NCI-H1048 (cell line): ENCODE measurements at regions not wholly inside any gene's neighbourhood (a gene's known extent, or its start where the extent isn't known, plus 50 kb on each side); places are given as distances from the start of the nearest gene placed in this dataset.

ENCODE experiments used
- DNase-seq: peaks from one replicate; lab custom pipeline; 2025; lab: John Stamatoyannopoulos, UW

DNA sequence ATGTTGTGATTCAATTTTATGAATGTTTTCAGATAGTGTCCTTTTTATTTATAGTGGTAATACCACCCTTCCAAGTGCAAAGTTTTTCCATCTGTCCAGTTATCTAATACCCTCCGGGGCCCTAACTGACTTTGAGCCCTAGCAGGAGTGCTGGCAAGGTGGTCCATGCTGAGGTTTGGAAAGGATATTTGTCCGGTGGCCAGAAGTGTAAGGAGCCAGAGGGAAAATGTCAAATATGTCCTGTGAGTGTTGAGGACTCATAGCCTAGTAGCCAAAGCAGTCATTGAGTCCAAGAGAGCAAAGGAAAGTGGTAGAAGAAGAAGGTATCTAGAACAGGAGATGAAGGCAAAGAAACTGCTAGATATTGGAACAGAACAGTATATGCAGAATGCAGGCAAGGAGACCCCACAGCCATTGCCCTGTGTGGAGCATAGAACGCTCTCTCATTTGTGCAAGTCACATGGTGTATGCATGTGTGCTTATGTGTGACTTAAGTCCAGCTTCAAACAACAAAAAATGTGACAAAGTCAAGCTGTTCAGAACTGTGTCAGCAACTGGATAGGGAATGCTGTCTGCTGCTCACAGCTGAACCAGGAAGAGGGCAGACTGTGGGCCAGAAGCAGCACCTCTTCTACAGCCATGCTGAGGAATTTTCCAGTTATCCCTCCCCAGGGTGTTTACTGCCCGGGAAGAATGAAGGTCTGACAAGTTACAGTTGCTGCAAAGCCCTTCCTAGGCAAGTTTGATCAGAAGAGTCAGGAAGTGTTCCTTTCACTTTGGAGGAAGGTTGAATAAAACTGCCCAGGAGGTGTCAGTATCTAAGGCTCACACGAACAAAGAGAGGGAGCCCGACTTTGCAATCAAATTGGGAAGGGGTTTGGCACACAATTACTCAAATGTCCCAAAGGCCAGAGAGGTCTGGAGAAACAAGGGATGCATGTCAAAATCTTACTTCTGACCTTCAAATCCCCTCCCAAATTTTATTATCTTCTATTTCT, 463.3 kb upstream of the DMAC1 start:
- DNase-seq: no peak

- DNase-seq: no peak
These were observed 462.2 kb upstream of the DMAC1 start for GRCh38 chr9:8261737-8262136.

DNA sequence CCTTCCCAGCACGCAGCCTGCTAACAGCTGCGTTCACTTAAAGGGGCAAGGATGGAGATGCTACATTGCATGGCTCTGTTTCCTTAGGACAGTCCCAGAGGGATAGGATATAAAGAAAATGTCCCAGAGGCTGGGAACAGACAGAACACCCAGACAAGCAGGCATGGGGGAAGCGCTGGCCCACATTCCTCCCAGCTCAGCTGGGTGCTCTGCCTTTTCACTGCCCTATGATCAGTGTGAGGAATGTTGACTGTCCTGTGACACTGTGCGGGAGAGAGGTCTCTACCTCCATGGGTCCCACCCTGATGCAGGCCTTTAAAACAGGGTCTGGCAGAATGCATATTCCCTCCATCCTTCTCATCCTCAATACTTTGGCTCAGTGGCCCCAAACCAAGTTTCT, 459.4 kb upstream of the DMAC1 start:
- DNase-seq: no peak

GRCh38 chr9:8256880-8257279, 457.3 kb upstream of the DMAC1 start:
- no peak for DNase-seq

DNA sequence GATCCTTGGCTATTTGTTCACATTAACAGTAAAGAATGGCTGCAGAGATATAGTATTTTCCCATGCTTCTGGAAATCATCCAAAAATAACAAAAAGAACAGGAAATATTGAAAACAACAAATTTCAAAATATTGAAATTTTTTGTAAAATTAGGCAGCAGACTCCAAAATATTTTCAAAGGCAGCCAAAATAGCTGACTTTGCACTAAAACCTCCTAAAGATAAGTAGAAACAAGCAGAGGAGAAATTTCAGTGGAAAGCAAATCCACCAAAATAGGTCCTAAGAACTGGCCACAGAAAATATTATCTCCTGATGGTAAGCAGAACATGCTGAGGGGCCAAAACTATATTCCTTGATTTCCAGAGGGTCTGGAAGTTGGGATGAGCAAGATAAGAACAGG, 456.3 kb upstream of the DMAC1 start:
- DNase-seq: no peak

DNA sequence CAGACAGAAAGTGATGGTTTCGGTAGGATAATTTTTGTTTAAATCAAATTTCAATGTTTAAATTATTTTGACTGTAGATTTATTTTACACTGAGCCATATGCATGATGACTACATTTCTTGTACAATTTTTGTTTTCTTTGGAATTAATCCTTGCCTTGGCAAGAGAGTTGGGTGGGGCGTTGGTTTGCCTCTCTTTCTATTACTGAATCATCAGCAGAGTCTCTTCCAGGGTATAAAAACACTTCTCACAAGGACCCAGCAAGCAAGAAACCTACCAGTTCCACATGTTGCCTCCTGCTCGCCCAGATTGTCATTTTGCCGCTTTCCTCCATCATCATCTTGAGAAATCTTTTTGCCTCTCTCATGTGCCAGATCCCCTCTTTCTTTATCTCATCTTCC, 455.0 kb upstream of the DMAC1 start:
- no peak for DNase-seq

- no peak for DNase-seq
These were observed 452.9 kb upstream of the DMAC1 start for GRCh38 chr9:8252445-8252844.

GRCh38 chr9:8251566-8251965, 452.0 kb upstream of the DMAC1 start:
- DNase-seq: no peak

DNA sequence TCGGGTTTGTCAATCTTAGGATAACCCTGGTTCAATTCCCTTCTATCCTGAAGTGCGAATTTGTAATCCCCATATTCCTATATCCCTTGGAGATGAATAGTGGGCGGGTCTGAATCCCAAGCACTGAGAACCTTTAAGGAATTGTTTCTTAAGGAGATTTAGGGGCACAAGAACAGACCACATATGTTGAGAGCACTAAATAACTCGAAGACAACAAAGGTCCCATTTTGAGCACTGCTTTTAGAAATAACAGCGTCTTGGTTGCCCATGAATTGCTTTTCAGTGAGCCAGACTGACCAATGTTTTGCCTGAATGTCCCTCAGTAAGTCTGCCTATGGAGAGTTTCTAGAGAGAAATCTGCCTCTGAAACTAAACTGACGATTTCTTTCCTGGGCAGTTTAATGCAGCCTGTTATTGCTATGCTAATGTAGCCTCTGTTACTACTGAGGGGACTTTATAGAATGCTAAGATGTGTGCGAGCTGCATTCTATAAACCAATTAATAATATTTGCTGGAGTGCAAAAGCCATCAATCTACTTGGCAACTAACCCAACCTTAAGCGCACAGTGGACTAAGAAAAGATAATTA, 445.0 kb upstream of the DMAC1 start:
- no peak for DNase-seq

- no peak for DNase-seq
These were observed 441.6 kb upstream of the DMAC1 start for GRCh38 chr9:8241201-8241600.

DNA sequence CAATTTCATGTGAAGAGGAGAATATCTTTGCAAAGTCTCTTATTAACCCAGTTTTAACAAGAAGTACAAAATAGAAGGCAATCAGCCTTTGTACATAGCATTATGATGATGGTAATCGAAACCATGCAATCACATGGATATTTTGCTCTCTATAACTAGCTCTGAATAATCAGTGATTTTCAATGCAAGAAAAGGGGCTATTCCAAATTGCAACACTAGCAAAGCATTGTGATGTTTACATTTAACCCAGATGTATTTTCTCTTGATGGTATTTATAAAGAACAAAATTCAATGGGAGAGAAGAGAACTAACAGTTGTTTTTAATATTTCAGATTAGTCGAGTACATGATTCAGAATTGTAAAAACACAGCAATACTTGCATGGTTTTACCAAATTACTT, 437.5 kb upstream of the DMAC1 start:
- no peak for DNase-seq

DNA sequence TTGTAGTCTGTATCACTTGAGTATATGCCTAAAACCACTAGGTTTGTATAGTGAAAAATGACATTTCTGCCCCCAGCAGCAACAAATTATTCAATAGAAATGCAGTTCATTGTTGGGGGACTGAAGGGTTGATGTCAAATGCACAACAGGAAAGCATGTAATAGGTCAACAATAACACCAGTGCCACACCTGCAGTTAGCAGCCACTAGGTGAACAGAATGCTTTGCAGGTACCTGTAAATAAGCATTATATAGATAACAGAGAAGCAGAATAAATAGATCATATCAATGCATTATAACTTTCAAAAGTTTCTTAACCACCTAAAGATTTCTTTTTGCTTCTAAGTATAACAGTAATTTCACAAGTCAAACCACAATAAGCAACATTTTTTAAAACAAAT, 435.9 kb upstream of the DMAC1 start:
- DNase-seq: no peak

DNA sequence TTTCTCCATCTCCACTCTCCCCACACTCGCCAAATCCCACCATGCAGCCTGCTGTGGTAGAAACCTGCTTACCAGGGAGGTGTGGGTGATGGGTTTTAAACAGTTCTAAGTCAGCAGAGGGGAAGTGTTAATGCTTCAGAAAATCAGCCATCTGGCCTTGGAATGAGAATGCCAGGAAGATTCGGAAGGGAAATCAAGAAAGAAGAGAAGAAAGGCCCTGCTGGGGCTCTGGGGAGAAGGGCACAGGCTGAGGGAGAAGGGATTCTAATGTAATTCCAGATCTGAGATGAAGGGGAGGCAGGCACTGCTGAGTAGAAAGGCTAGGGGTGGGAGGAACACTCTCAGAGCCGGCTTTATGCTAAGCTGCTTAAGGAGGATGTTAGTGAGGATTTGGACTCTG, 434.7 kb upstream of the DMAC1 start:
- DNase-seq: no peak

DNA sequence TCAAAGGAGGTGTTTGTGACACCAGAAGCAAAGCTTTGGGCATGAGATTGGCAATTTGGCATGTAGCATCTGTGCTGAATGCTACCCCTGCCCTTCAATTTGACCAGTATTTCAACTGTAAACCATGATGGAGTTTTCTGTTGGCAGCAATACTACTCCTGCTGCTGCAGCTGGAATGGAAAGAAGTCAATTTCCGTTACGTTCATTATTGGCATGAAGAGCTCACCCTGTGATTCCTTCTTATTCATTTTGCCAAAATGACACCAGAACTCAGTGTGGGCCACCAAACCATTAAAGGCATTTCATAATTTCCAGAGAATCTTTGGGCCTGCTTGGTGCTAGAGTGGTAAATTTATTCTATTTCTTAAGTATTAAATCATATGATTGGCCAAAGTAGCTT, 433.1 kb upstream of the DMAC1 start:
- DNase-seq: no peak

DNA sequence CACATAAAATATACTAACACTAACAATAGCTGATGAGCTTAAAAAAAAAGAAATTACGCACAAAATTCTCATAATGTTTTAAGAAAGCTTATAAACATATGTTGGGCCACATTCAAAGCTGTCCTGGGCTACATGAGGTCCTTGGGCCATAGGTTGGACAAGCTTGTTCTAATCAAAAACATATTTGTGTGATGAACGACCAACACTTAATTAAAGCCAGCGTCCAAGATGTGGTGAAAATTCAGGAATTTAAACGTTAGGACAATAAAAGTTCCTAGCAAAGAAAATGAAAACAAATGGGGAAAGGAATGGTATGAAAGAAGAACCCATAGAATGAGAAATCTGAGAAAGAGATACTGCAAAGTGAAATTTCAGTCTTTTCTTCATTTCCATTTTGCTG, 429.6 kb upstream of the DMAC1 start:
- DNase-seq: no peak

- DNase-seq: no peak
These were observed 424.8 kb upstream of the DMAC1 start for GRCh38 chr9:8224381-8224801.

DNA sequence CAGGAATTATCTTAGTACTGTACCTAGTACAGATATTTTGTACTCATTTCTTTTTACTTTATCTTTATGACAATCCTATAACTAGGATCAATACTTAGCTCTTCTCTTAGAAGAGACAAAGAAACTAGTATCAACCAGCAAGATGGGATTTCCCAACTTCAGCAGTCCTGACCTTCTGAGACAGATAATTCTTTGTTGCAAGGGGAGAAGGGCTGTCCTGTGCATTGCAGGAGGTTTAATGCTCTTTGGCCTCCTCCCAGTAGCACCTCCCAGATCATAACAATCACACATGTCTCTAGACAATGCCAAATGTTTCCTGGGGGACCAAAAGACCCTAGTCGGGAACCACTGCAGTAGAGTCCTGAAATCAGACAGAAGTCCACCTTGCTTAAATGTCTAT, 424.3 kb upstream of the DMAC1 start:
- no peak for DNase-seq

DNA sequence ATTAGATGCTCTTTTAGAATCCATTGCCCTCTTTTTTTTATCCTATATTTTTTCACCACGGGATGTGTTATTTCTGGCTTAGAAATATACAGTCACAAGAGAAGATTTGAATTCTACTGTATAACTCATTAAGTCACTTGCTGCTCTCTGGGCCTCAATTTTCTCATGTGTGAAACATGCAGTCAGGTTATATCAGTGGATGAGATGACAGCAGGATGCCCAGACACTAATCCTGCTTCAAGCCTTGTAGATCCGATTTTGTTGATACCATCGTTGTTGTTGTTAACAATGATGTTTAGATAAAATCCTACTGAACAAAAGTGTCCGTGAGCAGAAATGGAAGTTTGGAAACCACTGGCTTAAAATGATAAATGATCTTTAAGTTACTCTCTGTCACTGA, 421.9 kb upstream of the DMAC1 start:
- DNase-seq: no peak

GRCh38 chr9:8208465-8208864, 408.9 kb upstream of the DMAC1 start:
- no peak for DNase-seq

DNA sequence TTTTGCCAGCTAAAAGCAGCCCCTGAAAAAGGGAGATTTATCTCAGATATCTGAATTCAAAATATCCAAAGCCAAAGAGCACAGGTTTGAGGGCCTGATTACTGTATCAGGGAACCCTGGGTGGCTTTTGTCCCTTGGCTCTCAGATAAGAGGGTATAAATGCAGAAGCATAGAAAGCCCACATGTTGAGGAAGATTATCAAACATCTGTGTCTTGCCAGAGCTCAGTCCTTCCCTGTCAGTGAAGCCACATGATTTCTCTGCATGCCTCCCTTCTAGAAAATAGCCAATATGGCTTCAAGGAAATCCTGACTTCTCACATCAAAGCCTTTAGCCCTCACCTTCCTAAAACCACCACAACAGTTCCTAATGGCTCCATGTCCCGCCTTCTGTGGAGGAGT, 408.0 kb upstream of the DMAC1 start:
- no peak for DNase-seq

GRCh38 chr9:8206720-8207119, 407.1 kb upstream of the DMAC1 start:
- DNase-seq: no peak

DNA sequence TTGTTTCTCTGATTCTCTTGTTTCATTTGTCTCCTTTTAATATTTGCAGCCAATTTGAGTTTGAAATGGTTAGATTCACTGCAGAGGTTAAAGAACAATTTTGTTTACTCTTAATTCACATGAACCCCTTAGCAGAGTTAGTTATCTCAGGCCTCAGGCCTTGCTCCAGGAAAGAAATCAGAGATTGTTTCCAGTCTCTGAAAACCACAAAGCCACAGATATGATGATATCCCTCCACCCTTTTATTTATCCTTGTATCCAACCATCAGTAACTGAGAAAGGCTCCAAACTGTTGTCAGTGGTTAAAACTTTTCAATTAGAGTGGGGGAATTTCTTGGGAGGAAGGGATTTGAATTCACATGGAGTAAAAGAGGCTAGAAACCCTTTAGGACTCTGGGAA, 406.0 kb upstream of the DMAC1 start:
- no peak for DNase-seq

GRCh38 chr9:8189881-8190280, 390.3 kb upstream of the DMAC1 start:
- no peak for DNase-seq
